HCT116 (cell line): ENCODE measurements at regions not wholly inside any gene's neighbourhood (a gene's known extent, or its start where the extent isn't known, plus 50 kb on each side); places are given as distances from the start of the nearest gene placed in this dataset.

Source experiments
- ATAC-seq: fragments of 200-7000 bp; cut with Tn5 transposase; 2 replicates; pipeline ENCODE4 v1.9.1; 2020; ENCODE audit warnings: mild to moderate bottlenecking, moderate library complexity
- BruUV-seq: library from RNA; stranded (reverse); fragments of 400-500 nt; replicated peaks from 2 replicates; lab custom pipeline; 2021; lab: Mats Ljungman, UMichigan
- CTCF ChIA-PET: fragments of 300-600 bp; sonication (Branson Sonifier 250); formaldehyde crosslinking; loops from one replicate; lab custom pipeline; 2021; ENCODE audit warnings: antibody characterized with exemption; lab: Charles Lee
- POLR2A ChIA-PET: fragments of 300-600, 350-600 bp; sonication (Branson Sonifier 250); formaldehyde crosslinking; loops from one replicate; lab custom pipeline; 2021; ENCODE audit warnings: antibody characterized with exemption; lab: Charles Lee
- RAD21 ChIA-PET, 2 experiments: fragments of 300-600 bp; sonication (Branson Sonifier 250); formaldehyde crosslinking; loops; one replicate each; lab custom pipeline; 2023; ENCODE audit warnings: low total read pairs in 2 of 2; ENCODE audit not compliant: uncharacterized antibody in 2 of 2, unreplicated experiment in 2 of 2, low non-redundant PET in 1 of 2; lab: Charles Lee
- DNase-seq: peaks from one replicate; pipeline ENCODE4 v3.0.0-alpha.2; 2010; ENCODE audit warnings: low read depth, low spot score
- H2AFZ ChIP-seq: fragments of 200-600 bp; shearing (Covaris generic), sonication (generic); 2 replicates; pipeline ENCODE4 v1.6.1; 2017; ENCODE audit warnings: low read depth, mixed run types, mixed read lengths, antibody characterized with exemption, low read length; ENCODE audit not compliant: poor library complexity, severe bottlenecking
- H3K27ac ChIP-seq: 2 replicates; pipeline ENCODE4 v1.5.1; 2012; ENCODE audit warnings: low read depth, low read length
- H3K27me3 ChIP-seq: fragments of 200-600 bp; sonication (generic); 2 replicates; pipeline ENCODE4 v1.6.1; 2016; ENCODE audit warnings: mixed run types, low read length, mixed read lengths; ENCODE audit not compliant: insufficient read depth
- H3K36me3 ChIP-seq, 2 experiments: fragments of 200-500 bp in 1 of 2; fragments of 200-600 bp in 1 of 2; sonication (Bioruptor generic) in 1 of 2; sonication (generic) in 1 of 2; 2 replicates each; pipeline versions ENCODE4 v1.5.1 to v1.6.1; 2014 to 2016; ENCODE audit warnings: low read length in 2 of 2, inconsistent platforms in 1 of 2, mixed read lengths in 1 of 2, mixed run types in 1 of 2; ENCODE audit not compliant: insufficient read depth in 2 of 2, control insufficient read depth in 1 of 2
- H3K4me1 ChIP-seq, 2 experiments: fragments of 200-600 bp in 1 of 2; sonication (generic) in 1 of 2; 2 replicates each; pipeline versions ENCODE4 v1.5.1 to v1.6.1; 2012 to 2017; ENCODE audit warnings: low read length in 2 of 2, inconsistent platforms in 1 of 2, mild to moderate bottlenecking in 1 of 2, mixed read lengths in 1 of 2, mixed run types in 1 of 2, moderate library complexity in 1 of 2; ENCODE audit not compliant: insufficient read depth in 2 of 2, control insufficient read depth in 1 of 2
- H3K4me2 ChIP-seq: fragments of 200-600 bp; sonication (generic); 2 replicates; pipeline ENCODE4 v1.6.1; 2017; ENCODE audit warnings: mixed run types, low read length, mixed read lengths
- H3K4me3 ChIP-seq, 2 experiments: fragments of 200-600 bp in 1 of 2; sonication (generic) in 1 of 2; replicated peaks in 1 of 2; 2 replicates each; pipeline ENCODE4 v1.5.1; 2011 to 2016; ENCODE audit warnings: low read length in 2 of 2, control low read depth in 1 of 2, low read depth in 1 of 2, mild to moderate bottlenecking in 1 of 2, mixed read lengths in 1 of 2, mixed run types in 1 of 2
- H3K79me2 ChIP-seq: fragments of 200-600 bp; sonication (generic); 2 replicates; pipeline ENCODE4 v1.6.1; 2017; ENCODE audit warnings: mild to moderate bottlenecking, mixed run types, low read length, moderate library complexity, mixed read lengths; ENCODE audit not compliant: insufficient read depth
- H3K9ac ChIP-seq: fragments of 200-600 bp; sonication (generic); 2 replicates; pipeline ENCODE4 v1.6.1; 2016; ENCODE audit warnings: low read length, mixed read lengths
- H3K9me2 ChIP-seq: fragments of 200-600 bp; sonication (generic), shearing (Covaris generic); 2 replicates; pipeline ENCODE4 v1.6.1; 2017; ENCODE audit warnings: mixed run types, mild to moderate bottlenecking, moderate library complexity; ENCODE audit not compliant: insufficient read depth
- H3K9me3 ChIP-seq, 2 experiments: fragments of 200-500 bp in 1 of 2; fragments of 200-600 bp in 1 of 2; sonication (Bioruptor generic) in 1 of 2; sonication (generic) in 1 of 2; 2 replicates each; pipeline ENCODE4 v1.6.1; 2014 to 2017; ENCODE audit warnings: low read length in 2 of 2, mixed read lengths in 2 of 2, inconsistent platforms in 1 of 2, low read depth in 1 of 2, mild to moderate bottlenecking in 1 of 2, mixed run types in 1 of 2, moderate library complexity in 1 of 2; ENCODE audit not compliant: control insufficient read depth in 1 of 2, insufficient read depth in 1 of 2
- H4K20me1 ChIP-seq: fragments of 200-600 bp; sonication (generic), shearing (Covaris generic); 2 replicates; pipeline ENCODE4 v1.6.1; 2017; ENCODE audit warnings: mixed run types, mild to moderate bottlenecking, moderate library complexity; ENCODE audit not compliant: insufficient read depth
- CBX3 ChIP-seq: IDR thresholded peaks from 2 replicates; pipeline ENCODE4 v1.6.1; 2012; ENCODE audit warnings: low read depth
- EZH2phosphoT487 ChIP-seq: fragments of 200-600 bp; IDR thresholded peaks from 2 replicates; pipeline ENCODE4 v1.6.1; 2018; ENCODE audit warnings: antibody characterized with exemption, borderline replicate concordance
- FOSL1 ChIP-seq: IDR thresholded peaks from 2 replicates; pipeline ENCODE4 v1.6.1; 2012; ENCODE audit warnings: low read depth
- JUND ChIP-seq: IDR thresholded peaks from 2 replicates; pipeline ENCODE4 v1.6.1; 2012
- MAX ChIP-seq: IDR thresholded peaks from 2 replicates; pipeline ENCODE4 v1.6.1; 2012
- POLR2A ChIP-seq: IDR thresholded peaks from 2 replicates; pipeline ENCODE4 v1.7.0; 2011; ENCODE audit warnings: borderline replicate concordance; ENCODE audit not compliant: insufficient read depth, insufficient read length; ENCODE audit errors: extremely low read depth
- SIN3A ChIP-seq: IDR thresholded peaks from 2 replicates; pipeline ENCODE4 v1.6.1; 2012; ENCODE audit warnings: low read depth
- TCF7L2 ChIP-seq: IDR thresholded peaks from 2 replicates; pipeline ENCODE4 v1.7.0; 2011; ENCODE audit warnings: borderline replicate concordance, inconsistent platforms; ENCODE audit not compliant: insufficient read depth, insufficient read length; ENCODE audit errors: extremely low read depth
- ZBTB33 ChIP-seq: IDR thresholded peaks from 2 replicates; pipeline ENCODE4 v1.6.1; 2011; ENCODE audit warnings: mild to moderate bottlenecking, low read length, moderate library complexity; ENCODE audit not compliant: insufficient replicate concordance; ENCODE audit errors: extremely low read depth
- ZNF274 ChIP-seq: fragments of 200-500 bp; sonication (Bioruptor generic); IDR thresholded peaks from 2 replicates; pipeline ENCODE4 v1.6.1; 2014; ENCODE audit warnings: mild to moderate bottlenecking, low read depth, low read length, inconsistent platforms
- intact Hi-C: fragments of 100-400 bp; cut with micrococcal nuclease; formaldehyde crosslinking; loops from 2 replicates; pipeline ENCODE4 v1.10.0; 2022

GRCh38 chr6:131431718-131432117 lies 141.3 kb upstream of the ARG1 start (continued):
- TF ChIP-seq ZNF274 (no peak), MAX (no peak), CBX3 (no peak), TCF7L2 (no peak), FOSL1 (no peak)

GRCh38 chr6:131433927-131434326 lies 139.1 kb upstream of the ARG1 start:
- POLR2A ChIA-PET: no interaction called here
- no peaks in the 10 kb centered on the region for H3K9me3 ChIP-seq
- ATAC-seq (no peak), DNase-seq (no peak)
- no peak for TF ChIP-seq SIN3A
- TF ChIP-seq POLR2A: no peak
- TF ChIP-seq JUND: no peak
- no peak for TF ChIP-seq EZH2phosphoT487
- no peak for TF ChIP-seq ZBTB33
- H4K20me1 ChIP-seq: no peaks in the 10 kb centered on the region
- H3K79me2 ChIP-seq: no peaks in the 10 kb centered on the region
- intact Hi-C loops: no loop called here
- H3K9me2 ChIP-seq: peaks cover 3% of the 10 kb centered on the region; the same call in 1 of the 2 replicates
- no peak overlapping the region for H3K9ac ChIP-seq
- no peak overlapping the region for H3K27ac ChIP-seq
- H3K36me3 ChIP-seq: no peaks in the 10 kb centered on the region
- RAD21 ChIA-PET: no interaction called here
- H3K27me3 ChIP-seq: no peaks in the 10 kb centered on the region
- BruUV-seq: no TSS peak
- CTCF ChIA-PET: no interaction called here
- no peak overlapping the region for H2AFZ ChIP-seq
- H3K4me3 ChIP-seq: no peak overlapping the region
- H3K4me1 ChIP-seq: no peaks in the 10 kb centered on the region
- H3K4me2 ChIP-seq: no peak overlapping the region
